GM12891 (cell line): ENCODE measurements at regions not wholly inside any gene's neighbourhood (a gene's known extent, or its start where the extent isn't known, plus 50 kb on each side); places are given as distances from the start of the nearest gene placed in this dataset.

Experiments
- POLR2A ChIP-seq: IDR thresholded peaks from 2 replicates; pipeline ENCODE4 v1.6.1; 2011; ENCODE audit warnings: low read depth, low read length, control low read depth
- POLR2AphosphoS5 ChIP-seq: IDR thresholded peaks from 2 replicates; pipeline ENCODE4 v1.6.1; 2011; ENCODE audit warnings: low read depth, low read length, control low read depth
- SPI1 ChIP-seq: IDR thresholded peaks from 2 replicates; pipeline ENCODE4 v1.6.1; 2011; ENCODE audit warnings: low read depth, low read length, control low read depth
- TAF1 ChIP-seq: IDR thresholded peaks from 2 replicates; pipeline ENCODE4 v1.6.1; 2011; ENCODE audit warnings: low read depth, low read length, control low read depth

DNA sequence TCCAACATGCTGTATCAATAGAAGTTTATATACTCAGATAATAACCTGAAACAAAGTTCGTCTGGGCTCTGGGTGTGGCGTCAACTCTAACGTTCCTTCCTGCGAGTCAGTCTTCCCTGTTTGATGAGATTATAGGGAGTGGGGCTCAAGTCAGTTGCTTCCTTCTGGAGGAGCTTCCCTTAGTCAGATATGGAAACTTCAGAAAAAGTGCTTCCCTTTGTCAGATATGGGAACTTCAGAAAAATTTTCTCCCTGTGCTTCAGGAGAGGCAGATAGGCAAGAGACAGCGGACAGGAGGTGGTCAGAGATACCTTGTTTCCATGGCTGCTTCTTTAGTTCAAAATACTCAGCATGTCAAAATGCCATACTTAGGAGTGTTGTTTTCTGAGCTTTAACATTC, 51.1 kb upstream of the PRDX6 start:
- TF ChIP-seq POLR2A = no peak
- TF ChIP-seq POLR2AphosphoS5 = no peak
- TF ChIP-seq TAF1 = no peak
- TF ChIP-seq SPI1 = no peak
